NCI-H82 (cell line): ENCODE measurements at regions not wholly inside any gene's neighbourhood (a gene's known extent, or its start where the extent isn't known, plus 50 kb on each side); places are given as distances from the start of the nearest gene placed in this dataset.
"Not testable (repeated sequence)": the region's sequence is repeated elsewhere in the genome, so short reads cannot be mapped to it uniquely, and the experiment has no call there.

Experiments
- DNase-seq: peaks from one replicate; lab custom pipeline; 2025; lab: John Stamatoyannopoulos, UW

DNA sequence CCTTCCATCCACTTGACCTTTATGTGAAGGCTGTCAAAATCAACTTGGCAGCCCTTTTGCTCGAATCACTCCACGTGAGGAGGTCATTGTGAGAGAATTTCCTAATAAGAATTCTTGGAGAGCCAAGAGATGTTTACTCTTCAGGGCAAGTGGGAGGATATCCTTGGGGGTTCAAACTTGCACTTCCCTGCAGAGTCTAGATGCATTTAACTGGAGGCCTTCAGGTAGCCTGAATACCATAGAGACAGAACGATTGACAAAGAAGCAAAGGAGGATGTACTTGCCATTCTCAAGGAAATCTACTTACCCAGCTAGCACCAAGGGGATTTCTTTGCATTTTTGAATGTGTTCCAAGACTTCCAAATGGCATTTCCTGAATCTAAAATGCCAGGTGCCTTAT, 1702.6 kb upstream of the FLRT2 start:
- no peak for DNase-seq

DNA sequence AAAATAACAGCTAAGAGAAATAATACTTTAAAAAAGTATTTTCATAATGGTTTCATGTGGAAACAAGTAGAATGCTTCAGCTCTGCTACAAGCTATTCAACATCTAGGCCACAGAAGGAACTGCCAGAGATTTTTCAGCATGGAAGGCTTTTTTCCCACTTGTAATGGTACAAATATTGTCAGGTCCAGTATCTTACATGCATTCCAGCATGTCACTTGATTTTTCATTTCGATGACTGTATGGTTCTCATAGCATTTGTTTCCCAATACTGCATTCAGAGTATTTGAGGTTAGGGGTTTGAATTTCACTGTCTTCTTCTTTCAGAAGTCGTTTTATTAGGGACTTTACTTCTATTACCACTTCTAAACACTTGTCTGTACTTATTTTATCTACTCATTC, 1701.5 kb upstream of the FLRT2 start:
- DNase-seq: no peak

GRCh38 chr14:83830316-83830715, 1699.6 kb upstream of the FLRT2 start:
- no peak for DNase-seq

- DNase-seq: no peak
Observed at GRCh38 chr14:83838226-83838625, 1691.7 kb upstream of the FLRT2 start.

DNA sequence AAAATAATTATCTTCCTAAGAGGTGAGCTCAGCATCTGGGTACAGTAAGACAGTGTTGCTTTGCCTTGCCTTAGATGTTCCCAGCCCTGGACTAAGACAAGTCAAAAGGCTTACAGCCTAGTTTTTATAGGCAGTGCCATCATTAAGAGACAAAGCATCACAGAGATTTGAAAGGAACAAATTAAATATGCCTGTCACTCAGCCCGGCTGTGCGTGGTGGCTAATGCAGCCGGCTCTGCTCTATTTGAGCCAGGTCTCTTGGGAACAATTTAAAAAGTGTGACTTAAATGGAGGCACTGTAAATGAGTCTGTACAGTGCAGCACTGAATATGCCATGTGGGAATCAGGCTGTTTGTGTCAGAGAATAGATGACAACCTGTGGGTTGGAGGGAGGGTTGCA, 1687.4 kb upstream of the FLRT2 start:
- peak; percentile 56 for DNase-seq

- DNase-seq: no peak
Observed at GRCh38 chr14:83847102-83847501, 1682.8 kb upstream of the FLRT2 start.

DNA sequence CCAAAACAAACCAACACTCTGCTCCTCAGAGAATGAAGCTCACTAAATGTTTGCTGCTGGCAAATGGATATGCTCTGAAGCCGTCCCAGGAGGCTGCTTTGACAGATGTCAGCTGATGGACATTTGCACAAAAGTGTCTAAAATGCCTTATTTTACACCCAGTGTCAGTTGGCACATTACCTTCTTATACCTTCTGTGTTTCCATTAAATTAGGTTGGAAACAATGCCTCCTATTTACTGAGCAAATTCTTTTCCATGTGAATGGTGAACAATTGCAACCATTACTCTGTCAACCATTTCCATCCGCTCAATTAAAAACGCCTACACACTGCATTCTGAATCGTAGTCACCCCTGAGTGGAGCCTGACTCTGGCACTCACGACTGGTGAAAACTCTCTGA, 1679.9 kb upstream of the FLRT2 start:
- no peak for DNase-seq

DNA sequence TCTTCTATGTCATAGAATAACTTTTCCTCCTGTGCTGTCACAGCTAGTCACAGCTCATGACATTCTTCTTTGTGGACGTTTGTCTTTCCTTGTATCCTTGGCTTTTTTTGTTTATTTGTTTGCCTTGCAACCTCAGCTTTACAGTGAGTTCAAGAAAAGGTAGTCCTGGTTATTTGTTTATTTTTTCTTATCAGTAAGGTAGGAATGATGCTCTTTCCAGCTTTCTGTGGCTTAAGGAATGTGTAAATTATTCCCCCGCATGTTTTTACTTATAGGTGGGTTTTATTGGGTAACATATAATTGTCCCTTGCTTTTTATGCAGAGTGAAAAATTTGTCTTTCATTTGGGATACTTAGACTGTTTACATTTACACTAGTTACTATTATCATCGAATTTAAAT, 1673.6 kb upstream of the FLRT2 start:
- DNase-seq: no peak

GRCh38 chr14:83860631-83861155, 1669.3 kb upstream of the FLRT2 start:
- DNase-seq: no peak

DNA sequence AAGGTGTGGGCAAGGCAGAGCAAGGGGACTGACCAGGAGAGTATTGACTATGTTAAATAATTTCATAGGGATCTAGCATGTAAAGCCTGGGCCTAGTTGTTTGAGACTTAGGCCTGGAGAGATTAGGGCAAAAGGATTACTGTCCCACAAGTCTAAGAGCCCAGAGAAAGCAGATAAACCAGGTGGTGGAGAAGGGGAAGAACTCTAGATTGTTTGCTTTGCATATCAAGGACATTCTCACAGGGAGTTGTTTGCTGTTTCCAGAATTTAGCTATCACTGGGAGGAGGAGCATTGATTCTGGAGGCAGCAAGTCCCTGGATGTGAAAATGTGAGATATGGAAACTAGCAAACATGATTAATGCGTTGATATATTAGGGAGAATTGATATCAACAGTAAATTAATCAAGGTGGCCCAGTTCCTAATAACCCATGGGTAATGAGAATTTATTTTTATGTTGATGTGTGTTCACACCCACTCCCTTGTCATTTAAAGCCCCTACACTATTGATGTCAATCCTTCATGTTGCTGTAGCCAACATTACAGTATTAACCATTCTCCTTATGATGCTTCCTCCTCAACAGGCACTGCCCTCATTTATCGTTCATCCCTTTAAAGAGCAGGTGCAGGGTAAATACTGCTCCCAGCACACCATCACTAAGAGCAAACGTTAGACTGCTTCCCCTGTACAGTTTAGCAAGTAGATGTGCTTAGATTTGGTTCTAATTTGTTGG, 1666.7 kb upstream of the FLRT2 start:
- peak; percentile 67 for DNase-seq

DNA sequence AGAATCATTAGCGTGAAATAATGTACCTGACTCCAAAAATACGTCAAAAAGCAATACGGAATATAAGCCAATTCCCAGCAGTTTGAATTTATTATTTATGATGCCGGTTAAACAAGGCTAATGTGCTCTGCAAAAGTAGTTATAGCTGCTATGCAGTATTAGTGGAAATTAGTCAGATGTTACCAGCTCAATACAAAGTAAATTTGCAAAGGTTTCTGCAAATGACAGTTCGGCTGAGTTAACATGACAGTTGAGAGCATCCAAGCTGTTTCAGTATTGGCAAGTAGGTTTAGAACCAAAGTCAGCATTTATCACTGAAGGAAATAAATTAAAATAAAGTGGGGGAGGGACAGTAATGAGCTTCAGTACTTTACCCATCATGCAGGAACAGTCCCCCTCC, 1665.8 kb upstream of the FLRT2 start:
- no peak for DNase-seq

DNA sequence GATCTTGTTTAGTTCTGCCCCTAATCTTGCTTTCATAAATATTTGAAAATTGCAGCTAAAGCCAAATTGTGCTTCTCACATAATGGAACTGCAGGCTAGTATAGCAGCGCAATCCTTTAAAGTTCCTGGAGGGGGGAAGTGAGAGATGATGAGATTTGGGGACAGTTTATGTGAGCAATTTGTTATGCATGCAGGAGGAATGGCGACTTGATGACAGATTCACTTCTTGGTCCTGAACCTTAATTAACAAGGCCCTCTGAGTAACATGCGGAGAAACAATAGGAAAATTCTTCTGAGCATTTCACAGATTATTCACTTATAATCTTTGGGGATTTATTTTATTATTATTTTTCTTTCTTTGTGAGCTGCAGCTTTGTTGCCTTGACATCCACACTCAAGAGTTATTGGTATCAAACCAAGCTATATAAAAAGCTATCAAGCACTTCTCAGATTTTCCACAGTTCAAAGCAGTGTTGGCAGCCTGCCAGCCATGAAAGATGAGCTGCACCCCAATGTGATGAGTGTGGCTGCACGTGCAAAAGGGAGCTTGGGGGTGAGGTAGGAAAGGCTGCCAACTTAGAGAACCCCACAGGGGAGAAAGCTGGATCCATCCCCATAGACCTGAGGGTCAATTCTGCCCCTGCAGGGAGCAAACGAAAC, 1662.2 kb upstream of the FLRT2 start:
- DNase-seq: no peak

DNA sequence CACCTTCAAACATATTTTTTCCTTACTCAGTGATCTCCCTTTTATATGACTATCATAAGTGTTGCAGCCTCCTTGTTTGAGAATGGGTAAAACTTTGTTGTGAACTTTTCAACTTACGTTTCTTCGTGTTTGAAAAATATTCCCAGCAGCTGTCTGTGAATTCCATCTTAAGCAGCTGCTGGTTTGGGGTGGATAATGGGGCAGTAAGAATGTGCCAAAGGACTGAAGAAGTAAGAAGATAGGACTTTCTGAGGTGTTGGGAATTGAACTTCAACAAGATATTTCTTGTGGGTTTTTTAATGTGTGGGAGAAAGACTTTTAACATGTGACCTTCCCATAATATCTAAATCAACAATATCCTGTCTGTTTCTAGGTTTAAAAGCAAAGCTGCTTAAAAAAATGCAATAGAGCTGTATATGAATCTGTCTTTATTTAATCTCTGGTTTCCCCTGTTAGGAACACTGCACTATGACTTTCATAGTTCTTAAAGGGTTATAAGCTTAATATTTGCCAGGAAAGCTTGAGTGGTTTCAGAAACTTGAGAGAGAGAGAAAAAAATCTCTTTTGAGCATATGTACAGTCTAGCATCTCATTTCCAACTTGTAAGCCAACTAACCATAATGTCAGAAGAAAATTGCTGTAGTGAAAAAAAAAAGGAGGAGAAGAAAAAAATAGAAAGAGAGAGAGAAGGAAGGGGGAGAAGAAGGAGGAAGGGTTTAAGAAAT, 1659.2 kb upstream of the FLRT2 start:
- no peak for DNase-seq

DNA sequence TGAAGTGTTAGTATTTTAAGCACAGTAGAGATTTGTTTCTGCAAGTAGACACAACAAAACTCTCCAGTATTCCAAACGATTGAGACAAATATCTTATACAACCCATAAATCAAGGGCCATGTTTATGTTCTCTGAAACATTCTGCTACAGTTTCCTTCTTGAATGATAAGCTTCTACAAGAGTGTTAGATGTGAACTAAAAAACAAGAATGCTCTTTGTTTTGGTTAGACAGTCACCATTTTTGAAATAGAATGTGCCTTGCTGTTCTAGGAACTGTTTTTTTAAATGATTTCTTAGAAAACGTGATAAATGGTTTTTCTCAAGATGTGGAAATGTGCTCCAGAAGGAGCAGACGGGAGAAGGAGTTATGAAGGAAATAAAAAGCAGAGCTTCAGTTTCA, 1656.3 kb upstream of the FLRT2 start:
- no peak for DNase-seq

DNA sequence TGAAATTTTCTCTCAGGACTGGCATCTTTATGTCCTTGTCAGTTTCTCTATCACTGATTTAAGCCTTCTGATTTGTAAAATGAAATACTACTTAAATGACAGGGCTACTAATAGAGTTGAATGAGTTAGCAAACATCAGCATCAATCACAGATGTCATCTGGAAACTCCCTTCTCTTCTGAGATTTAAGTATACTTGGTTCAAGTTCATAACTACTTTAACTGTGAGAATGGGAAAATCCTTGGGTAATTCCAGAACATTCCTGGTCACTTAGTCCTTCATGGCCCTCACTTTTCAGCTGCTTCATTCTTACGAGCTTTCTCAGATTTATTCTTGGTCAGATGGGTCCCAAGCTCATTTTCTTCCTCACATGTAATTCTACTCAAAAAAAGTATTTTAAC, 1655.3 kb upstream of the FLRT2 start:
- DNase-seq: no peak

DNA sequence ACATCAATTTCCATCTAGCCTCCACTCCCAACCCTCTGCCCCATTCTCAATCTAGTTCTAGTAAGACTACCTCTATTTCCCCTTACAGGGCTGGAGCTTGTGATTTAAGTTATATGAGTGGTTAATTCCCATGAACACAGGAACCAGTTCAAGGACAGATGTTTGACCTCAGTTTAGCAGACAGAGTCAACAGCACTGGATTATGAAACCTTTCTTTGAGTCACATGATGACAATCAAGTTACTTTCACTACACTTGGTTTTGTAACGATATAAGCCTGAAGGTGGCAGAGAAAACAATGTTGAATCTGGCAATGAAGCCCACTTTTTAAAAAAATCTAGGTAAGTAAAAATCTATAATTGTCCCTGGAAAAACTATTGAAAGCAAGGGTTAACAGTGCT, 1646.2 kb upstream of the FLRT2 start:
- no peak for DNase-seq

- DNase-seq: no peak
Observed at GRCh38 chr14:83885837-83886293, 1644.1 kb upstream of the FLRT2 start.

DNA sequence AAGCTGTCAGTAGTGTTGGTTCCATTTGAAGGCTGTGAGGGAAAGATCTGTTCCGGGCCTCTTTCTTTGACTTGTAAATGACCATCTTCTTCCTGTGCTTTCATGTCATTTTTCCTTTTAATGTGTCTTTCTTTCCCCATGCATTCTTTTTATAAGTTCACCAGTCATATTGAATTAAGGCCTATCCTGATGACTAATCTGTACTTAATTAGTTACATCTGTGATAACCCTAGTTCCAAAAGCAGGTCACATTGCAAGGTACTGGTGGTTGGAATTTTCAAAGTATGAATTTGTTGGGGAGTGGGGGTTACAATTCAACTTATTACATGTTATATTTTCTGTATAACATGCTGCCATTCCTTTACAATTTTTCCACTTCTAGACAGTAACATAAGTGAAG, 1642.1 kb upstream of the FLRT2 start:
- no peak for DNase-seq

- no peak for DNase-seq
Observed at GRCh38 chr14:83893447-83893846, 1636.5 kb upstream of the FLRT2 start.

GRCh38 chr14:83894568-83894967, 1635.4 kb upstream of the FLRT2 start:
- no peak for DNase-seq

DNA sequence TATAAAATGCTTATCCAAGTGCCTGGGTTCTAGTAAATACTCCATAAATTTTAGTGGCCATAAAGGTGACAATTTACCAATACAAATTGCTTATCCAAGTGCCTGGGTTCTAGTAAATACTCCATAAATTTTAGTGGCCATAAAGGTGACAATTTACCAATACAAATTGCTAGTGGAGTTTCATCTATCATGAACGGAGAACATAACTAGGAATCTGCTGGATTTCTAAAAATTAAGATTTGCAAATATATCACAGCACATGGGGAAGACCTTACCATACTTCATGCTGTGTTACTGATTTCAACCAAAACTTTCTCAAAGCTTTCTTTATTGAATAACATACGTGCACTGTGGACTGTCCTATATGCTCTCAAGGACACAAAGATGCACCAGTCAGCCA, 1631.4 kb upstream of the FLRT2 start:
- not testable (repeated sequence) for DNase-seq

DNA sequence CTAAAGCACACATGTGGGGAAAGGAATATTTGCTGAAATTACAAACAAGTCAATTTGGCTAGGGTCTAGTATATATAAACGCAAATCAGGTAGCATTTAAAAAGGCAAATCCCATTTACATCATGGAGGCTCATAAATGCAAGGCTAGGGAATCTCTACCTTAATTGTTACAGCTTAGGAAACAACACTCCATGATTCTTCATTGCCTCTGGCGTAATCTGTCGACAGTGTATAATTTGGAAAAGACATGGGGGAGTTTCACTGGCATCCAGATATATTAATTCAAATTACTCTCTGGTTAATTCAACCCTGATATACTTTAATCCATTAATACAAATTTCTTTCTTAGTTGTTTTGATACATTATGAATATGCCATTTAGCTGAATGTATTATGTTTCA, 1630.2 kb upstream of the FLRT2 start:
- DNase-seq: no peak

GRCh38 chr14:83905157-83905556, 1624.8 kb upstream of the FLRT2 start:
- DNase-seq: no peak
